Gastrocnemius medialis (tissue), 4 donors: ENCODE measurements at regions not wholly inside any gene's neighbourhood (a gene's known extent, or its start where the extent isn't known, plus 50 kb on each side); places are given as distances from the start of the nearest gene placed in this dataset.

Experiments
- POLR2A ChIP-seq, 2 donors: fragments of 450-650 bp; IDR thresholded peaks; one replicate each; pipeline ENCODE4 v1.6.1; 2017; ENCODE audit warnings: antibody characterized with exemption in 2 of 2, mild to moderate bottlenecking in 2 of 2, moderate library complexity in 2 of 2
- TF ChIP-seq, protein P1 (sequence below), 5 experiments: fragments of 450-650 bp in 3 of 5; fragments of 200-600 bp in 2 of 5; sonication (generic) in 2 of 5; IDR thresholded peaks in 4 of 5; conservative IDR thresholded peaks in 1 of 5; 1 replicate in 4 of 5; 2 replicates in 1 of 5; pipeline ENCODE4 v1.5.1; 2016 to 2019; ENCODE audit warnings: antibody characterized with exemption in 5 of 5, mild to moderate bottlenecking in 3 of 5, moderate library complexity in 3 of 5

DNA sequence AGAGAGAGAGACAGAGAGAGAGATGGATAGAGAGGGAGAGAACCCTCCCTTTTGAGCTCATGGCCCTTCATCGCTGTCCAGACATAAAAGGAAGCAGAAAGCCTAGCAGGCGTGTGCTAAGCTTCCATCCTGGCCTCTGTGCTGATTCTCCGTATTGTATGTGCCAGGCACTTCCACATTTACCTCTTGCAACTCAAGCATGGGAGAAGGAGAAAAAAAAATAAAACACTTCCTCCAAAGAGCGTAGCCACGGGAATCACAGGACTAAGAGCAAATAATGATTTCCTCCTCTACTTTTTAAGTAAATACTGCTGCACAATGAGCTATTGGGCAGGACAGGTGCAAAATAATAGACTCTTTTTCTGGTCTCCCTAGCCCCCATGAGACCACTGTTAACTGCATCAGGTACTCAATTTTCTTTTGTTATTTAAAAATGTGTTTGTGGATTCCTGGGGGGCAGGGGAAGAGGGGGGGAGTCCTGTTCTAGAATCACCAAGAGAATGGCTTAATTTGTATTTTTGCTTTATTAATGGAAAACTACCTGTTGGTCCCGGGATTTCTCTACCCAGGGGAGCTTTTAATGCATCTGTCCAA, 154.3 kb downstream of the NXPE2 start:
- TF ChIP-seq, protein P1, sequence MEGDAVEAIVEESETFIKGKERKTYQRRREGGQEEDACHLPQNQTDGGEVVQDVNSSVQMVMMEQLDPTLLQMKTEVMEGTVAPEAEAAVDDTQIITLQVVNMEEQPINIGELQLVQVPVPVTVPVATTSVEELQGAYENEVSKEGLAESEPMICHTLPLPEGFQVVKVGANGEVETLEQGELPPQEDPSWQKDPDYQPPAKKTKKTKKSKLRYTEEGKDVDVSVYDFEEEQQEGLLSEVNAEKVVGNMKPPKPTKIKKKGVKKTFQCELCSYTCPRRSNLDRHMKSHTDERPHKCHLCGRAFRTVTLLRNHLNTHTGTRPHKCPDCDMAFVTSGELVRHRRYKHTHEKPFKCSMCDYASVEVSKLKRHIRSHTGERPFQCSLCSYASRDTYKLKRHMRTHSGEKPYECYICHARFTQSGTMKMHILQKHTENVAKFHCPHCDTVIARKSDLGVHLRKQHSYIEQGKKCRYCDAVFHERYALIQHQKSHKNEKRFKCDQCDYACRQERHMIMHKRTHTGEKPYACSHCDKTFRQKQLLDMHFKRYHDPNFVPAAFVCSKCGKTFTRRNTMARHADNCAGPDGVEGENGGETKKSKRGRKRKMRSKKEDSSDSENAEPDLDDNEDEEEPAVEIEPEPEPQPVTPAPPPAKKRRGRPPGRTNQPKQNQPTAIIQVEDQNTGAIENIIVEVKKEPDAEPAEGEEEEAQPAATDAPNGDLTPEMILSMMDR (IDR thresholded peaks at IDR 0.05 in 4 of 5, conservative IDR thresholded peaks at IDR 0.05 in 1 of 5): no peak
- no peak for TF ChIP-seq POLR2A (IDR thresholded peaks at IDR 0.05)
